Ovary (tissue), 3 donors: ENCODE measurements at regions not wholly inside any gene's neighbourhood (a gene's known extent, or its start where the extent isn't known, plus 50 kb on each side); places are given as distances from the start of the nearest gene placed in this dataset.

ENCODE experiments used
- CTCF ChIP-seq, 3 donors: fragments of 450-650 bp in 2 of 3; fragments of 200-600 bp in 1 of 3; IDR thresholded peaks; one replicate each; pipeline versions ENCODE4 v1.5.1 to v1.8.0; 2016 to 2022; ENCODE audit warnings: antibody characterized with exemption in 3 of 3, mild to moderate bottlenecking in 1 of 3
- POLR2A ChIP-seq: fragments of 450-650 bp; IDR thresholded peaks from one replicate; pipeline ENCODE4 v1.6.1; 2017; ENCODE audit warnings: antibody characterized with exemption, mild to moderate bottlenecking, moderate library complexity
- donor health status: DM: no; HTN: no; CAD: no.

DNA sequence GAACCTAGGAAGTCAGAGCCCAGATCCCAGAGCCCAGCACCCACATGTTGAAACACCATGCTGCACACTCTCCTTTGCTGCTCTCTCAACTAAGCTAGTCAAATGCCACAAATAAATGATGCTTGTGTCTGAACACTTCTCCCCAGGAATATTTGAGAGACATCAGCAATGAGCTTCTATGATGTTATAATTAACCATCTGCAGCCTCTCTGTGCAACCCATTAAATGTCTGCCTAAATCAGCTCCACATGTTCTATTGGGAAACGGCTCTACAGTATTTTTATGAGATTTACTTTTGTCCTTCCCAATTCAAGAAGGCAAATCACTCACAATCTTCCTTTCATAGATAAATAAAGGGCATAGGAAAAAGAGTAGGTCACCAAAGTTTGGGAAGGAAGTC is 266.8 kb upstream of the PARD3B start:
- no peak for TF ChIP-seq POLR2A
- TF ChIP-seq CTCF (IDR thresholded peaks at IDR 0.05), result no peak
